ENCODE measurements at regions not wholly inside any gene's neighbourhood (a gene's known extent, or its start where the extent isn't known, plus 50 kb on each side); places are given as distances from the start of the nearest gene placed in this dataset.

- no peaks in the 10 kb centered on the region for H3K4me1 Mint-ChIP-seq
- H3K36me3 ChIP-seq (ENCODE audit: insufficient read depth): no peaks in the 10 kb centered on the region
- no peaks in the 10 kb centered on the region for H3K27me3 ChIP-seq (ENCODE audit: insufficient read depth)
- H3K4me2 ChIP-seq: no peak overlapping the region
- ATAC-seq (no peak), DNase-seq (ENCODE audit: low spot score) (no peak)
- TF ChIP-seq, protein P1, sequence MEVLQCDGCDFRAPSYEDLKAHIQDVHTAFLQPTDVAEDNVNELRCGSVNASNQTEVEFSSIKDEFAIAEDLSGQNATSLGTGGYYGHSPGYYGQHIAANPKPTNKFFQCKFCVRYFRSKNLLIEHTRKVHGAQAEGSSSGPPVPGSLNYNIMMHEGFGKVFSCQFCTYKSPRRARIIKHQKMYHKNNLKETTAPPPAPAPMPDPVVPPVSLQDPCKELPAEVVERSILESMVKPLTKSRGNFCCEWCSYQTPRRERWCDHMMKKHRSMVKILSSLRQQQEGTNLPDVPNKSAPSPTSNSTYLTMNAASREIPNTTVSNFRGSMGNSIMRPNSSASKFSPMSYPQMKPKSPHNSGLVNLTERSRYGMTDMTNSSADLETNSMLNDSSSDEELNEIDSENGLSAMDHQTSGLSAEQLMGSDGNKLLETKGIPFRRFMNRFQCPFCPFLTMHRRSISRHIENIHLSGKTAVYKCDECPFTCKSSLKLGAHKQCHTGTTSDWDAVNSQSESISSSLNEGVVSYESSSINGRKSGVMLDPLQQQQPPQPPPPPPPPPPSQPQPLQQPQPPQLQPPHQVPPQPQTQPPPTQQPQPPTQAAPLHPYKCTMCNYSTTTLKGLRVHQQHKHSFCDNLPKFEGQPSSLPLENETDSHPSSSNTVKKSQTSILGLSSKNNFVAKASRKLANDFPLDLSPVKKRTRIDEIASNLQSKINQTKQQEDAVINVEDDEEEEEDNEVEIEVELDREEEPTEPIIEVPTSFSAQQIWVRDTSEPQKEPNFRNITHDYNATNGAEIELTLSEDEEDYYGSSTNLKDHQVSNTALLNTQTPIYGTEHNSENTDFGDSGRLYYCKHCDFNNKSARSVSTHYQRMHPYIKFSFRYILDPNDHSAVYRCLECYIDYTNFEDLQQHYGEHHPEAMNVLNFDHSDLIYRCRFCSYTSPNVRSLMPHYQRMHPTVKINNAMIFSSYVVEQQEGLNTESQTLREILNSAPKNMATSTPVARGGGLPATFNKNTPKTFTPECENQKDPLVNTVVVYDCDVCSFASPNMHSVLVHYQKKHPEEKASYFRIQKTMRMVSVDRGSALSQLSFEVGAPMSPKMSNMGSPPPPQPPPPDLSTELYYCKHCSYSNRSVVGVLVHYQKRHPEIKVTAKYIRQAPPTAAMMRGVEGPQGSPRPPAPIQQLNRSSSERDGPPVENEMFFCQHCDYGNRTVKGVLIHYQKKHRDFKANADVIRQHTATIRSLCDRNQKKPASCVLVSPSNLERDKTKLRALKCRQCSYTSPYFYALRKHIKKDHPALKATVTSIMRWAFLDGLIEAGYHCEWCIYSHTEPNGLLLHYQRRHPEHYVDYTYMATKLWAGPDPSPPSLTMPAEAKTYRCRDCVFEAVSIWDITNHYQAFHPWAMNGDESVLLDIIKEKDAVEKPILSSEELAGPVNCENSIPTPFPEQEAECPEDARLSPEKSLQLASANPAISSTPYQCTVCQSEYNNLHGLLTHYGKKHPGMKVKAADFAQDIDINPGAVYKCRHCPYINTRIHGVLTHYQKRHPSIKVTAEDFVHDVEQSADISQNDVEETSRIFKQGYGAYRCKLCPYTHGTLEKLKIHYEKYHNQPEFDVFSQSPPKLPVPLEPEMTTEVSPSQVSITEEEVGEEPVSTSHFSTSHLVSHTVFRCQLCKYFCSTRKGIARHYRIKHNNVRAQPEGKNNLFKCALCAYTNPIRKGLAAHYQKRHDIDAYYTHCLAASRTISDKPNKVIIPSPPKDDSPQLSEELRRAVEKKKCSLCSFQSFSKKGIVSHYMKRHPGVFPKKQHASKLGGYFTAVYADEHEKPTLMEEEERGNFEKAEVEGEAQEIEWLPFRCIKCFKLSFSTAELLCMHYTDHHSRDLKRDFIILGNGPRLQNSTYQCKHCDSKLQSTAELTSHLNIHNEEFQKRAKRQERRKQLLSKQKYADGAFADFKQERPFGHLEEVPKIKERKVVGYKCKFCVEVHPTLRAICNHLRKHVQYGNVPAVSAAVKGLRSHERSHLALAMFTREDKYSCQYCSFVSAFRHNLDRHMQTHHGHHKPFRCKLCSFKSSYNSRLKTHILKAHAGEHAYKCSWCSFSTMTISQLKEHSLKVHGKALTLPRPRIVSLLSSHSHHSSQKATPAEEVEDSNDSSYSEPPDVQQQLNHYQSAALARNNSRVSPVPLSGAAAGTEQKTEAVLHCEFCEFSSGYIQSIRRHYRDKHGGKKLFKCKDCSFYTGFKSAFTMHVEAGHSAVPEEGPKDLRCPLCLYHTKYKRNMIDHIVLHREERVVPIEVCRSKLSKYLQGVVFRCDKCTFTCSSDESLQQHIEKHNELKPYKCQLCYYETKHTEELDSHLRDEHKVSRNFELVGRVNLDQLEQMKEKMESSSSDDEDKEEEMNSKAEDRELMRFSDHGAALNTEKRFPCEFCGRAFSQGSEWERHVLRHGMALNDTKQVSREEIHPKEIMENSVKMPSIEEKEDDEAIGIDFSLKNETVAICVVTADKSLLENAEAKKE (CRISPR knock-in tag; IDR thresholded peaks at IDR 0.05): no peak
- TF ChIP-seq ZNF331 (CRISPR knock-in tag; IDR thresholded peaks at IDR 0.05; ENCODE audit: low read depth) (no peak), REST (IDR thresholded peaks at IDR 0.05; ENCODE audit: unreplicated experiment) (no peak), CREB1 (CRISPR knock-in tag; IDR thresholded peaks at IDR 0.05; ENCODE audit: low read depth) (no peak), NANOG (IDR thresholded peaks at IDR 0.05; ENCODE audit: borderline replicate concordance) (no peak)
- no peaks in the 10 kb centered on the region for H3K79me2 ChIP-seq (replicated peaks; ENCODE audit: insufficient read depth)
- H2AFZ ChIP-seq: no peak overlapping the region
- H3K27me3 Mint-ChIP-seq (ENCODE audit: insufficient read depth, low read depth, poor library complexity): no peaks in the 10 kb centered on the region
- no peaks in the 10 kb centered on the region for H3K9me2 ChIP-seq (ENCODE audit: insufficient read depth)
- H3K27ac Mint-ChIP-seq: no peak overlapping the region
- no peaks in the 10 kb centered on the region for H4K20me1 ChIP-seq (replicated peaks; ENCODE audit: insufficient read depth)
- no peak overlapping the region for H3K27ac ChIP-seq (ENCODE audit: low read depth)
- no peaks in the 10 kb centered on the region for H3K9me3 Mint-ChIP-seq
- H3K4me3 Mint-ChIP-seq: no peak overlapping the region
- no peaks in the 10 kb centered on the region for H3K4me1 ChIP-seq (ENCODE audit: insufficient read depth)
- H3F3A ChIP-seq (replicated peaks; ENCODE audit: low read depth): no peaks in the 10 kb centered on the region
- H3K4me3 ChIP-seq: no peak overlapping the region
- peaks cover 3% of the 10 kb centered on the region; the same call in 1 of the 3 replicates for H3K36me3 Mint-ChIP-seq (ENCODE audit: low read depth)
Observed at GRCh38 chr5:92460505-92460904, 1077.4 kb upstream of the ARRDC3 start.

Measured in GM23338 (cell line).